ENCODE measurements at regions not wholly inside any gene's neighbourhood (a gene's known extent, or its start where the extent isn't known, plus 50 kb on each side); places are given as distances from the start of the nearest gene placed in this dataset.

- TF ChIP-seq TAF1 (IDR thresholded peaks at IDR 0.05; ENCODE audit: borderline replicate concordance, insufficient read depth, low read length) (no peak), FOXP2 (optimal IDR thresholded peaks at IDR 0.05; ENCODE audit: borderline replicate concordance, extremely low read depth, extremely low read length, insufficient read depth) (no peak), POLR2AphosphoS5 (IDR thresholded peaks at IDR 0.05; ENCODE audit: low read depth, low read length) (no peak), SIN3A (IDR thresholded peaks at IDR 0.05; ENCODE audit: borderline replicate concordance, insufficient read depth, low read length) (no peak)
- TF ChIP-seq, protein P1, sequence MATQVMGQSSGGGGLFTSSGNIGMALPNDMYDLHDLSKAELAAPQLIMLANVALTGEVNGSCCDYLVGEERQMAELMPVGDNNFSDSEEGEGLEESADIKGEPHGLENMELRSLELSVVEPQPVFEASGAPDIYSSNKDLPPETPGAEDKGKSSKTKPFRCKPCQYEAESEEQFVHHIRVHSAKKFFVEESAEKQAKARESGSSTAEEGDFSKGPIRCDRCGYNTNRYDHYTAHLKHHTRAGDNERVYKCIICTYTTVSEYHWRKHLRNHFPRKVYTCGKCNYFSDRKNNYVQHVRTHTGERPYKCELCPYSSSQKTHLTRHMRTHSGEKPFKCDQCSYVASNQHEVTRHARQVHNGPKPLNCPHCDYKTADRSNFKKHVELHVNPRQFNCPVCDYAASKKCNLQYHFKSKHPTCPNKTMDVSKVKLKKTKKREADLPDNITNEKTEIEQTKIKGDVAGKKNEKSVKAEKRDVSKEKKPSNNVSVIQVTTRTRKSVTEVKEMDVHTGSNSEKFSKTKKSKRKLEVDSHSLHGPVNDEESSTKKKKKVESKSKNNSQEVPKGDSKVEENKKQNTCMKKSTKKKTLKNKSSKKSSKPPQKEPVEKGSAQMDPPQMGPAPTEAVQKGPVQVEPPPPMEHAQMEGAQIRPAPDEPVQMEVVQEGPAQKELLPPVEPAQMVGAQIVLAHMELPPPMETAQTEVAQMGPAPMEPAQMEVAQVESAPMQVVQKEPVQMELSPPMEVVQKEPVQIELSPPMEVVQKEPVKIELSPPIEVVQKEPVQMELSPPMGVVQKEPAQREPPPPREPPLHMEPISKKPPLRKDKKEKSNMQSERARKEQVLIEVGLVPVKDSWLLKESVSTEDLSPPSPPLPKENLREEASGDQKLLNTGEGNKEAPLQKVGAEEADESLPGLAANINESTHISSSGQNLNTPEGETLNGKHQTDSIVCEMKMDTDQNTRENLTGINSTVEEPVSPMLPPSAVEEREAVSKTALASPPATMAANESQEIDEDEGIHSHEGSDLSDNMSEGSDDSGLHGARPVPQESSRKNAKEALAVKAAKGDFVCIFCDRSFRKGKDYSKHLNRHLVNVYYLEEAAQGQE (IDR thresholded peaks at IDR 0.05; ENCODE audit: insufficient read depth in 1 of 2, low read depth in 2 of 2, low read length in 2 of 2) = no peak
These were observed 222.5 kb upstream of the STARD13 start for GRCh38 chr13:33508060-33508459.

- TF ChIP-seq SIN3A (IDR thresholded peaks at IDR 0.05; ENCODE audit: borderline replicate concordance, insufficient read depth, low read length) (no peak), FOXP2 (optimal IDR thresholded peaks at IDR 0.05; ENCODE audit: borderline replicate concordance, extremely low read depth, extremely low read length, insufficient read depth) (no peak), TAF1 (IDR thresholded peaks at IDR 0.05; ENCODE audit: borderline replicate concordance, insufficient read depth, low read length) (no peak), POLR2AphosphoS5 (IDR thresholded peaks at IDR 0.05; ENCODE audit: low read depth, low read length) (no peak)
- TF ChIP-seq, protein P1 (IDR thresholded peaks at IDR 0.05; ENCODE audit: insufficient read depth in 1 of 2, low read depth in 2 of 2, low read length in 2 of 2) = no peak
These were observed 224.2 kb upstream of the STARD13 start for GRCh38 chr13:33509642-33510229.

GRCh38 chr13:33510350-33510970 lies 224.9 kb upstream of the STARD13 start:
- TF ChIP-seq, protein P1 (IDR thresholded peaks at IDR 0.05; ENCODE audit: insufficient read depth in 1 of 2, low read depth in 2 of 2, low read length in 2 of 2) = no peak
- TF ChIP-seq SIN3A (IDR thresholded peaks at IDR 0.05; ENCODE audit: borderline replicate concordance, insufficient read depth, low read length) (no peak), POLR2AphosphoS5 (IDR thresholded peaks at IDR 0.05; ENCODE audit: low read depth, low read length) (no peak), FOXP2 (optimal IDR thresholded peaks at IDR 0.05; ENCODE audit: borderline replicate concordance, extremely low read depth, extremely low read length, insufficient read depth) (no peak), TAF1 (IDR thresholded peaks at IDR 0.05; ENCODE audit: borderline replicate concordance, insufficient read depth, low read length) (no peak)

- TF ChIP-seq POLR2AphosphoS5 (IDR thresholded peaks at IDR 0.05; ENCODE audit: low read depth, low read length) (no peak), SIN3A (IDR thresholded peaks at IDR 0.05; ENCODE audit: borderline replicate concordance, insufficient read depth, low read length) (no peak), TAF1 (IDR thresholded peaks at IDR 0.05; ENCODE audit: borderline replicate concordance, insufficient read depth, low read length) (no peak), FOXP2 (optimal IDR thresholded peaks at IDR 0.05; ENCODE audit: borderline replicate concordance, extremely low read depth, extremely low read length, insufficient read depth) (no peak)
- TF ChIP-seq, protein P1 (IDR thresholded peaks at IDR 0.05; ENCODE audit: insufficient read depth in 1 of 2, low read depth in 2 of 2, low read length in 2 of 2) = no peak
These were observed 227.5 kb upstream of the STARD13 start for GRCh38 chr13:33512880-33513554.
